ENCODE measurements at regions not wholly inside any gene's neighbourhood (a gene's known extent, or its start where the extent isn't known, plus 50 kb on each side); places are given as distances from the start of the nearest gene placed in this dataset.

- Mint-ChIP-seq H3K4me1 (ENCODE audit: low read depth) (no peaks in the 10 kb centered on the region), H3K27me3 (ENCODE audit: low read depth) (no peaks in the 10 kb centered on the region), H3K4me3 (no peak overlapping the region), H3K9me3 (no peaks in the 10 kb centered on the region), H3K36me3 (ENCODE audit: low read depth) (no peaks in the 10 kb centered on the region), H3K27ac (no peak overlapping the region)
- DNase-seq, result no peak
- intact Hi-C loops (cut with micrococcal nuclease), result no loop called here
- CTCF ChIA-PET, result no interaction called here
Measured at GRCh38 chr7:46152696-46153095, 231.6 kb upstream of the IGFBP3 start.

DNA sequence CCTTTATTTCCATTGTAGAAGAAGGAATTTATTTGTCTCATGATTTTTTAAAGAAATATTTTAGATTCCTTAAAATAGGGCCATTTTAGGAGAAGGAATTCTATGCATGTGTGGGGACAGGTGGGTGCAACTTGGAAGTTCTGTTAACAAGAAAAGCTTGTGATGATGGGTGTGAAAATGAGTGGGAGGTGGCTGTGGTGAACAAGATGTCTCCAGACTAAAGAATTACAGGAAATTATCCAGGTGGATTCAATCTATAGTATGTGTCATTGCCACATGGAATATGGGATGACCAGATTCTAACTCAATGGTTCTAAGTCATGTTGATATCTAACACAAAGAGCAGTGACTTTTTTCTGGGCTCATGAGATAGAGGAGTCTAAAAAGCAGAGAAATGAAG, 229.6 kb upstream of the IGFBP3 start:
- no peaks in the 10 kb centered on the region for H3K36me3 Mint-ChIP-seq (ENCODE audit: low read depth)
- H3K27me3 Mint-ChIP-seq (ENCODE audit: low read depth), result no peaks in the 10 kb centered on the region
- intact Hi-C loops (cut with micrococcal nuclease), result no loop called here
- H3K4me1 Mint-ChIP-seq (ENCODE audit: low read depth), result no peaks in the 10 kb centered on the region
- peaks cover 2% of the 10 kb centered on the region for H3K9me3 Mint-ChIP-seq
- DNase-seq, result no peak
- CTCF ChIA-PET, result no interaction called here
- H3K27ac Mint-ChIP-seq, result no peak overlapping the region
- H3K4me3 Mint-ChIP-seq, result no peak overlapping the region

DNA sequence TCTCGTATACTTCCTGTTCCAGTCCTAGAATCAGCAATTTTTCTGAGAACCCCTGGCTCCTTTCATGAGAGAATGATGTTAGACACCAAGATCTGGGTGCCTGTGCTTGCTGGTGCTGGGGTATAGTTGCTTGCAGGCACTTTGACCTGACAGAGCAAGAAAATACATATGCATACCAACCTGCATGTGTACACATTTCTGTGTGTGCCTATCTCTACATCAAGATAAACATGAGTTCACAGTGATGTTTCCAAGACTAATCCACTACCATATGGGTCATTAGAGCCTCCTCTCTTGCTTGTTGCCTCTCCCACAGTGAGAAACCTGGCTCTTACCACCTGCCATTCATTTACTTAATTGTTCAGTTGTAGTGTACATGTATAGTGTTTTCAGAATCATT, 229.1 kb upstream of the IGFBP3 start:
- no peaks in the 10 kb centered on the region for H3K4me1 Mint-ChIP-seq (ENCODE audit: low read depth)
- CTCF ChIA-PET, result interaction anchor here (0.5 kb wide), 1 partner anchor 462 kb away, joined by 3 read pairs; no protein-coding TSS in a partner anchor
- no peak overlapping the region for H3K4me3 Mint-ChIP-seq
- intact Hi-C loops (cut with micrococcal nuclease), result no loop called here
- peaks cover 2% of the 10 kb centered on the region for H3K9me3 Mint-ChIP-seq
- DNase-seq, result no peak
- no peaks in the 10 kb centered on the region for H3K36me3 Mint-ChIP-seq (ENCODE audit: low read depth)
- no peaks in the 10 kb centered on the region for H3K27me3 Mint-ChIP-seq (ENCODE audit: low read depth)
- H3K27ac Mint-ChIP-seq, result no peak overlapping the region

DNA sequence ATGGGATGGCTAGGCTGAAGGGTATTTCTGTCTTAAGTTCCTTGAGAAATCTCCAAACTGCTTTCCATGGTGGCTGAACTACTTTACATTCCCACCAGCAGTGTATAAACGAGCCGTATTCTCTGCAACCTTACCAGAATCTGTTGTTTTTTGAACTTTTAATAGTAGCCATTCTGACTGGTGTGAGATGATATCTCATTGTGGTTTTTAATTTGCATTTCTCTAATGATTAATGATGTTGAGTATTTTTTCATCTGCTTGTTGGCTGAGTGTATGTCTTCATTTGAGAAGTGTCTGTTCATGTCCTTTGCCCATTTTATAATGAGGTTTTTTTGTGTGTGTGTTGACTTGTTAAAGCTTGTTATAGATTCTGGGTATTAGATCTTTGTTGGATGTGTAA, 226.8 kb upstream of the IGFBP3 start:
- Mint-ChIP-seq H3K36me3 (ENCODE audit: low read depth) (no peaks in the 10 kb centered on the region), H3K27ac (no peak overlapping the region), H3K9me3 (peaks cover 3% of the 10 kb centered on the region), H3K27me3 (ENCODE audit: low read depth) (no peaks in the 10 kb centered on the region), H3K4me1 (ENCODE audit: low read depth) (no peaks in the 10 kb centered on the region), H3K4me3 (no peak overlapping the region)
- intact Hi-C loops (cut with micrococcal nuclease), result no loop called here
- DNase-seq, result no peak
- CTCF ChIA-PET, result no interaction called here

DNA sequence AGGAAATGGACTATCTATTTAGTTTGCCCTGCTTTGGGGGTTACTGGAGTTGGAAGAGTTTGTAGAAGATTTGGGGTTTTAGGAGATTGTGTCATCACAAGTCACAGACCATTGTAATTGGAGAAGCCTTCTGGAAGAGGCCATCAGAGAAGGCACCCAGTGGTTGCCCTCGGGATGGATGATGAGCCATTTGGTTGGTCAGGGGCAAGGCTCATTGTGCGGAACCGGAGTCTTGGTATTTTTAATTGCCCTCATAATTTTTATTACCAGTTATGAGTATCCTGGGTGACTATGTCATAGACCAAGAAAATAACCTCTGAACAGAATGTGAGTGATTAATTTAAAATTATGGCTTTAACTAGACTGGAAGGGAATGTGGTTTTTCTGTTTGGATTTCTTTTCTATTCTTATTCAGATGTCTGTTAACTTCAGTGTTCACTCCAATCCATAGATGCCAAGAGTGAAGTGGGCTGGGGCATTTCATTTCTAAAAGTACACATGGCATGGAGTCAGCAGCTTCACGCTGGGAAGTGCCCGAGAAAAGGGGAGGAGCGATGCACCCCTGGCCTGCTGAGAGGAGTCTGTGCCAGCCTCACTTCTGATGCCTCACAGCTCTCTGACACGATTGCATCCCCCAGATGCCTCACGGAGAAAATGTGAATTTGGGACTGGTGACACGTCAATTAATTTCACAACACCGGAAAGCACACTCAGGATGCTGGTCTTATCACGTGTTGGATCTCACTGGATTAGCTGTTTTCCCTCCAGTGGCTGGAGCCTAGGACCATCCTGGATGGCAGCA, 225.6 kb upstream of the IGFBP3 start:
- CTCF ChIA-PET, result no interaction called here
- H3K4me3 Mint-ChIP-seq, result no peak overlapping the region
- no peak overlapping the region for H3K27ac Mint-ChIP-seq
- intact Hi-C loops (cut with micrococcal nuclease), result no loop called here
- no peaks in the 10 kb centered on the region for H3K36me3 Mint-ChIP-seq (ENCODE audit: low read depth)
- H3K4me1 Mint-ChIP-seq (ENCODE audit: low read depth), result no peaks in the 10 kb centered on the region
- no peaks in the 10 kb centered on the region for H3K27me3 Mint-ChIP-seq (ENCODE audit: low read depth)
- peaks cover 3% of the 10 kb centered on the region for H3K9me3 Mint-ChIP-seq
- DNase-seq, result no peak

DNA sequence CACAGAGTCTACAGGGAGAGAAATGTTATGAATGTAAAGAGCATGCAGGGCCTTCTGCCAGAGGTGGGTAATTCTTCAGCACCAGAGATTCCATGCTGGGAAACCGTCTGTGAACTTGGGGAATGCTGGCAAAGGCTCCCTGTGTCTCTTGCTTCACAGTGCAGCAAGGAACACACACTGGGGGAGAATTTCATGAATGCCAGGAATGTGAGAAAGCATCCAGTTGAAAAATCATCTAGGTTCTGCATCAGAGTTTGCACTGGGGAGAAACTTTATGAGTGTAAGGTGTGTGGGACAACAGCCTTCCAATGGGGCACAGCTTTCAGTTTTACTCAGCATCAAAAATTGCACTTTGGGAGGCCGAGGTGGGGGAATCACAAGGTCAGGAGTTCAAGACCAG, 224.3 kb upstream of the IGFBP3 start:
- Mint-ChIP-seq H3K9me3 (peaks cover 3% of the 10 kb centered on the region), H3K27me3 (ENCODE audit: low read depth) (no peaks in the 10 kb centered on the region), H3K4me1 (ENCODE audit: low read depth) (no peaks in the 10 kb centered on the region), H3K27ac (no peak overlapping the region), H3K36me3 (ENCODE audit: low read depth) (no peaks in the 10 kb centered on the region), H3K4me3 (no peak overlapping the region)
- CTCF ChIA-PET, result no interaction called here
- intact Hi-C loops (cut with micrococcal nuclease), result no loop called here
- DNase-seq, result no peak

- Mint-ChIP-seq H3K4me3 (no peak overlapping the region), H3K27ac (no peak overlapping the region), H3K27me3 (ENCODE audit: low read depth) (no peaks in the 10 kb centered on the region), H3K4me1 (ENCODE audit: low read depth) (no peaks in the 10 kb centered on the region), H3K9me3 (peaks cover 3% of the 10 kb centered on the region), H3K36me3 (ENCODE audit: low read depth) (no peaks in the 10 kb centered on the region)
- intact Hi-C loops (cut with micrococcal nuclease), result no loop called here
- DNase-seq, result no peak
- CTCF ChIA-PET, result no interaction called here
Measured at GRCh38 chr7:46143949-46144917, 223.2 kb upstream of the IGFBP3 start.

GRCh38 chr7:46143421-46143820, 222.3 kb upstream of the IGFBP3 start:
- CTCF ChIA-PET, result no interaction called here
- Mint-ChIP-seq H3K4me1 (ENCODE audit: low read depth) (no peaks in the 10 kb centered on the region), H3K27ac (no peak overlapping the region), H3K27me3 (ENCODE audit: low read depth) (no peaks in the 10 kb centered on the region), H3K9me3 (peaks cover 3% of the 10 kb centered on the region), H3K4me3 (no peak overlapping the region), H3K36me3 (ENCODE audit: low read depth) (no peaks in the 10 kb centered on the region)
- intact Hi-C loops (cut with micrococcal nuclease), result no loop called here
- DNase-seq, result no peak

- no peaks in the 10 kb centered on the region for H3K4me1 Mint-ChIP-seq (ENCODE audit: low read depth)
- CTCF ChIA-PET, result no interaction called here
- H3K4me3 Mint-ChIP-seq, result no peak overlapping the region
- DNase-seq, result no peak
- no peaks in the 10 kb centered on the region for H3K9me3 Mint-ChIP-seq
- H3K36me3 Mint-ChIP-seq (ENCODE audit: low read depth), result no peaks in the 10 kb centered on the region
- no peaks in the 10 kb centered on the region for H3K27me3 Mint-ChIP-seq (ENCODE audit: low read depth)
- H3K27ac Mint-ChIP-seq, result no peak overlapping the region
- intact Hi-C loops (cut with micrococcal nuclease), result no loop called here
Measured at GRCh38 chr7:46139079-46139478, 218.0 kb upstream of the IGFBP3 start.

DNA sequence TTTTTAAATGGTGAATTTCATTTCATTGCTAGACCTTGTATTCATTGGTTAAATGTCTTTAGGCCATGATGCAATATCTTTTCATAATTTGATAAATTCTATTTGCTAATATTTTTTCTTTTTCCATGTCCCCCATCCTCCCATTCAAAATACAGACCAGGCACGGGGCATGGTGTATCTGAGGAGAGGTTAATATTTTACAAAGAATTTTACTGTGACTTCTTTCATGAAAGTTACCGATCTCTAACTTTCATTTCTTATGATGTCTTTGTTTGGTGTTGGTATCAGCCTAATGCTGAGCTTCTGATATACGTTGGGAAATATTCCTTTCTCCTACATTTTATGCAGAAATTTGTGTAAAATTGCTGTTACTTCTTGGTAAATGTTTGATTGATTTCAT, 216.7 kb upstream of the IGFBP3 start:
- intact Hi-C loops (cut with micrococcal nuclease), result no loop called here
- Mint-ChIP-seq H3K27me3 (ENCODE audit: low read depth) (no peaks in the 10 kb centered on the region), H3K36me3 (ENCODE audit: low read depth) (no peaks in the 10 kb centered on the region), H3K4me1 (ENCODE audit: low read depth) (no peaks in the 10 kb centered on the region), H3K9me3 (no peaks in the 10 kb centered on the region), H3K27ac (no peak overlapping the region), H3K4me3 (no peak overlapping the region)
- CTCF ChIA-PET, result no interaction called here
- no peak for DNase-seq

DNA sequence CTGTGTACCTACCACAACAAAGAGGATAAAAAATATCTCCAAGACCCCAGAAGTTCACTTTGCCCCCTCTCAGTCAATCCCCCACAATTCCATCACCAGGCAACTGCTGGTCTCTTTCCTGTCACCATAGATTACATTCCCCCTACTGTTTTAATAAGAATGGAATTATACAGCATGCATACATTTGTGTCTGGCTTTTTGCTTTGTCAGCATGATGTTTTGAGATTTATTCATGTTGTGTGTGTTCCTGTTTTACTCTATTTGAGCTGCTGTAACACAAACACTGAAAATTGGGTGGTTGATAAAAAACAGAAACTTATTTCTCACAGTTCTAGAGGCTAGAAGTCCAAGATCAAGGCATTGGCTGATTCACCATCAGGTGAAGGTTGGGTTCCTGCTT, 214.5 kb upstream of the IGFBP3 start:
- DNase-seq, result no peak
- CTCF ChIA-PET, result no interaction called here

DNA sequence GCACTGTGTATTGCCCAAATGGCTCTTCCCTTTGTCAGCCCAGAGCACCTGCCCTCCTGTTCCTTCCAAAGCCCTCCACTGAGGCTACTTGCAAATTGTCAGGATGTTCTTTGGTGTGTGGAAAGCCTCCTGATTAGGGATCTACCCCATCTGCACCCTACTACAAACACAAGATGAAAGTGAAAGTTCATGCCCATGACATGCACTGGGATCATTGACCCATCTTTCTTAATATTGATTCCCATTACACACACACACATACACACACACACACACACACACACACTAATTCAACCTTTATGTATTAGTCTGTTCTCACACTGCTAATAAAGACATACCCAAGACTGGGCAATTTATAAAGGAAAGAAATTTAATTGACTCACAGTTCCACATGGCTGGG, 213.7 kb upstream of the IGFBP3 start:
- no peaks in the 10 kb centered on the region for H3K4me1 Mint-ChIP-seq (ENCODE audit: low read depth)
- no peak overlapping the region for H3K27ac Mint-ChIP-seq
- no peak for DNase-seq
- CTCF ChIA-PET, result no interaction called here
- H3K36me3 Mint-ChIP-seq (ENCODE audit: low read depth), result no peaks in the 10 kb centered on the region
- no peaks in the 10 kb centered on the region for H3K27me3 Mint-ChIP-seq (ENCODE audit: low read depth)
- H3K9me3 Mint-ChIP-seq, result no peaks in the 10 kb centered on the region
- intact Hi-C loops (cut with micrococcal nuclease), result no loop called here
- no peak overlapping the region for H3K4me3 Mint-ChIP-seq

More for the DNA sequence above, 214.5 kb upstream of the IGFBP3 start:
- H3K4me3 Mint-ChIP-seq, result no peak overlapping the region
- no peaks in the 10 kb centered on the region for H3K27me3 Mint-ChIP-seq (ENCODE audit: low read depth)
- no peaks in the 10 kb centered on the region for H3K4me1 Mint-ChIP-seq (ENCODE audit: low read depth)
- no peaks in the 10 kb centered on the region for H3K36me3 Mint-ChIP-seq (ENCODE audit: low read depth)
- intact Hi-C loops (cut with micrococcal nuclease), result no loop called here
- no peaks in the 10 kb centered on the region for H3K9me3 Mint-ChIP-seq
- no peak overlapping the region for H3K27ac Mint-ChIP-seq

GRCh38 chr7:46134385-46134784, 213.3 kb upstream of the IGFBP3 start:
- no peaks in the 10 kb centered on the region for H3K9me3 Mint-ChIP-seq
- no peaks in the 10 kb centered on the region for H3K36me3 Mint-ChIP-seq (ENCODE audit: low read depth)
- H3K4me3 Mint-ChIP-seq, result no peak overlapping the region
- intact Hi-C loops (cut with micrococcal nuclease), result no loop called here
- H3K27ac Mint-ChIP-seq, result no peak overlapping the region
- no peaks in the 10 kb centered on the region for H3K27me3 Mint-ChIP-seq (ENCODE audit: low read depth)
- no peaks in the 10 kb centered on the region for H3K4me1 Mint-ChIP-seq (ENCODE audit: low read depth)
- DNase-seq, result no peak
- CTCF ChIA-PET, result no interaction called here

Data from activated naive CD4-positive, alpha-beta T cell treated with anti-CD3 and anti-CD28 coated beads for 36 hours (primary cell).